HG03066 (cell line): ENCODE measurements at regions not wholly inside any gene's neighbourhood (a gene's known extent, or its start where the extent isn't known, plus 50 kb on each side); places are given as distances from the start of the nearest gene placed in this dataset.

Experiments
- ATAC-seq: cut with Tn5 transposase; IDR thresholded peaks from one replicate; pipeline ENCODE4 v1.9.1; 2021; ENCODE audit warnings: low read depth; ENCODE audit not compliant: unreplicated experiment

- ATAC-seq: no peak
These were observed 74.2 kb upstream of the KCNH7 start for GRCh38 chr2:162912787-162913186.

- ATAC-seq: no peak
These were observed 70.0 kb upstream of the KCNH7 start for GRCh38 chr2:162908567-162908966.

- ATAC-seq: peak; percentile 89
These were observed 52.2 kb upstream of the KCNH7 start for GRCh38 chr2:162890690-162891311.

DNA sequence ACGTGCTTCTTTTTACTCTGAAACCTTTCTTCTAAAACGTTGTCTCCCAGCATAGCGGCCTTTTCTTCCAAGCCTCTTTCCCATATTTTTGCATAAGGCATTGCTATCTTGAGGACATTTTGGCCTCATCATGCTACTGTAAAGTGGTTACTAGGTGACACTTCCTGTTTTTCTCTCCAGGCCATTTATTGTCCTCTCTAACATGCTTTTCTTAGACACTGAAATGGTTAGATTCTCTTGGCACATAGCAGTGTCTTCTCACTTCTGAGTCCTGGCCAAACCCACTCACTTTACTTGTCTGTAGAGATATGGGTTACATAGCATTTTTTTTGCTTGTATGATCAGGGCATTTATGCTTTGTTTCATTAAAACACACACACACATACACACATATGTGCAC is 50.1 kb upstream of the KCNH7 start:
- no peak for ATAC-seq
